ENCODE measurements at regions not wholly inside any gene's neighbourhood (a gene's known extent, or its start where the extent isn't known, plus 50 kb on each side); places are given as distances from the start of the nearest gene placed in this dataset.
"Not testable (repeated sequence)": the region's sequence is repeated elsewhere in the genome, so short reads cannot be mapped to it uniquely, and the experiment has no call there.

DNA sequence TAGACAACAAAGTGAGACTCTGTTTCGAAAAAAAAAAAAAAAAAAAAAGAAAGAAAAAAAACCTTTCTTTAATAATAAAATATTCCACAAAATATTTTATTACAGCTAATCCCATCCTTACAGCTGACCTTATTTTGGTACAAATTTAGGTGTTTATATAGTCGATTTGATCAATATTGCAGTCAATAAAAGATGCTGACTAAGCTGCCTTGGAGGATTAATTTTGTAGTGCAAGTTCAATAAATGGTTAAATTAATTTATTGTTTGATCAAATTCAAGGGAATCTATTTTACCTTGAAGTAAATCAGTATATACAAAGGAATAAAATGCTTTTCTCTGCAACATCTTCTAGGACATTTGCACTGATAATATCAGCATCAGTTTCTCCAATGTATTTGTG lies 1764.3 kb downstream of the NCAM2 start:
- ChIA-PET CTCF (no interaction called here), POLR2A (no interaction called here)
- Mint-ChIP-seq H3K36me3 (ENCODE audit: low read depth) (no peaks in the 10 kb centered on the region), H3K4me3 (no peak overlapping the region), H3K9me3 (no peaks in the 10 kb centered on the region), H3K27me3 (no peaks in the 10 kb centered on the region), H3K4me1 (no peaks in the 10 kb centered on the region), H3K27ac (no peak overlapping the region)
- no peak for DNase-seq

DNA sequence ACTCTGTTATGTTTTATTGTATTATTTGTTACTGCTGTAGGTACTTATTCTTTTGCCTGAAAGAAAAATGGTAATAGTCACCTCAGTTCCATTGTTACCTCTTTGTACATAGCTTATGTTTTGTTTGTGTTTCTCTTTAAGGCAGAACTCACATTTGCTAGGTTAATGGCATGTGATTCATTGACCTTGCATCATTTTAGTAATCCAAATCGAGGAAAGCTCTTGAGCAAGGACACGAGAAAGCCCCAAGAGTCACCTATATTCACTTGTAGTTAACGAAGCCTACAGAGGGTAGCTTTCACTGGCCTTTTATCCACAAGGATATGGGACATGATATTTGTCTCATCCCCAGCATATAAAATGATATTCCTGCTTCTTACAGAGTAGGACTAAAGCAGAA lies 1765.2 kb downstream of the NCAM2 start:
- Mint-ChIP-seq H3K9me3 (no peaks in the 10 kb centered on the region), H3K27ac (no peak overlapping the region), H3K27me3 (no peaks in the 10 kb centered on the region), H3K4me1 (no peaks in the 10 kb centered on the region), H3K36me3 (ENCODE audit: low read depth) (no peaks in the 10 kb centered on the region), H3K4me3 (no peak overlapping the region)
- POLR2A ChIA-PET, result no interaction called here
- CTCF ChIA-PET, result no interaction called here
- DNase-seq, result no peak

DNA sequence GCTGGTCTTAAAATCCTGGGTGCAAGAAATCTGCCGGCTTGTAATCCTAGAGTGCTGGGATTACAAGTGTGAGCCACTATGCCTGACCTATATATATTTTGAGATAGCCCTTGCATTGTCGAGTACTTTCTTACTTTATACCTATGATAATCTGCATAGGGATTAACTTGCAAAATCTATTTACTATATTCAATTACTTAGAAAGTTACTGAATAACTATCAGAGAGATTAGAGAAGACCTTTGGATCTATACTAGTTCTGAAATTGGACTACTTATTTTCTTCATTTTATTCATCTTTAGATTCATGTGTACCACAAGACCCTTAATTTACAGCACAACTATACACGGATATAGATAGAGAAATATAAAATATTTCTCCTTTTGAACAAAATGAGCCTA lies 1766.0 kb downstream of the NCAM2 start:
- Mint-ChIP-seq H3K4me3 (no peak overlapping the region), H3K27ac (no peak overlapping the region), H3K36me3 (ENCODE audit: low read depth) (no peaks in the 10 kb centered on the region), H3K4me1 (no peaks in the 10 kb centered on the region), H3K9me3 (no peaks in the 10 kb centered on the region), H3K27me3 (no peaks in the 10 kb centered on the region)
- ChIA-PET CTCF (no interaction called here), POLR2A (no interaction called here)
- no peak for DNase-seq

DNA sequence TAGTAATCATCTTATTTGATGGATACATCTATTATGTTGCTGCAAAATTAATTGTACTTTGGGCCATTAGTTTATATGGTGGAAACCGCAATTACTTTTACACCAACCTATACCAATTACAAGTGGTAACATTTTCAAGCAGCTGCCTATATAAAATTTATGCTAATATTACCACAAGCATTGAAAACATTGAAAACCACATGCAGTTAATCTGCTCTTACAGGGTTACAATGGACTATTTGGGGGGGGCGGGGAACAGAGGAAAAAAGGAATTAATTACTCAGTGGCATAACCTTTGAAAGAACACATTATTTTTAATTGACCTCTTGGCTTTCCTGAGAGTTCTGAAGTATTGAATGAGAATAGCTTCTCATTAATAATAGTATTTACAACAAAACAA lies 1793.2 kb downstream of the NCAM2 start:
- H3K36me3 Mint-ChIP-seq (ENCODE audit: low read depth), result no peaks in the 10 kb centered on the region
- H3K27ac Mint-ChIP-seq, result no peak overlapping the region
- H3K27me3 Mint-ChIP-seq, result no peaks in the 10 kb centered on the region
- H3K9me3 Mint-ChIP-seq, result no peaks in the 10 kb centered on the region
- ChIA-PET POLR2A (no interaction called here), CTCF (interaction anchor here (1.2 kb wide), 1 partner anchor 1178 kb away, joined by 3 read pairs; no protein-coding TSS in a partner anchor)
- H3K4me3 Mint-ChIP-seq, result no peak overlapping the region
- DNase-seq, result no peak
- no peaks in the 10 kb centered on the region for H3K4me1 Mint-ChIP-seq

DNA sequence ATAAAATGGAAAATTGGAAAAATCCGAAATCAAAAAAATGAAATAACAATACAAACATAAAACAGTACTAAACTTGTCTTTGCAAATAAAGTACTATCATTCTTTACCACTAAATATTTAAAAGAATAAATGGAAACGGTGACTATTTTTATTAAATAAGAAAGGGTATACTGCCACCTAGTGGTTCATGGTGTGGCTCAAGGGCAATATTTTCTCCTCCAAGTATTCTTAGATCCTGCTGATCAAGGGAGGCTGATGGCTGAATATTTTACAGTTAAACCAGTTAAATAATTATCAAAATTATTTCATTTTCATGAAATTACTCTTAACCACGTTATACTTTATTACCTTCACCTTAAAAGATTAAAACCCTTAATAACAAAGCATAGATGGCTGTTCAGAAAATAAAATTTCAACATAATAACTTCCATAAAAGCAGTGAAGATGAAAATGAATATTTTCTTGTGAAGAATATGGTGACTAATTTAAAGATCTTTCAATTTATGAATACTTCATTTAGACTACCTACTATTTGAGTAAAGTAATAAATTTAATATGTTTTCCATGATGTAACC lies 1793.9 kb downstream of the NCAM2 start:
- H3K4me3 Mint-ChIP-seq, result no peak overlapping the region
- ChIA-PET CTCF (interaction anchor here (1.2 kb wide), 1 partner anchor 1177 kb away, joined by 3 read pairs; no protein-coding TSS in a partner anchor), POLR2A (no interaction called here)
- H3K4me1 Mint-ChIP-seq, result no peaks in the 10 kb centered on the region
- H3K36me3 Mint-ChIP-seq (ENCODE audit: low read depth), result no peaks in the 10 kb centered on the region
- H3K27me3 Mint-ChIP-seq, result no peaks in the 10 kb centered on the region
- no peak overlapping the region for H3K27ac Mint-ChIP-seq
- H3K9me3 Mint-ChIP-seq, result no peaks in the 10 kb centered on the region
- DNase-seq, result no peak

DNA sequence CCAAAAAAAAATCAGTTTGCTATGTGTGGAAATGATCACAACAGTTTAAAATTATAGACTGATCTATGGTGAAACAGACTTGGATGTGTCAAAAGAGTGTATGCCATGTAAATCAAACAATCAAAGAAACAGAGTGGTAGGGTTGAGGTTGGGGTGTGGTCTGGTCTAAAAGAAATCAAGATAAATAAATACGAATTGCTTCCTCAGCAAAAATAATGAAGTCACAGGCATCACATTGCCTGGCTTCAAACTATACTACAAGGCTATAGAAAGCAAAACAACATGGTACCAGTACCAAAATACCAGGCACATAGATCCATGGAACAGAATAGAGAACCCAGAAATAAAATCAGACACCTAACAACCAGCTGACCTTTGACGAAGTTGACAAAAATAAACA lies 1796.9 kb downstream of the NCAM2 start:
- Mint-ChIP-seq H3K9me3 (no peaks in the 10 kb centered on the region), H3K4me3 (no peak overlapping the region), H3K36me3 (ENCODE audit: low read depth) (no peaks in the 10 kb centered on the region), H3K27me3 (no peaks in the 10 kb centered on the region), H3K27ac (no peak overlapping the region), H3K4me1 (no peaks in the 10 kb centered on the region)
- DNase-seq, result no peak
- ChIA-PET CTCF (no interaction called here), POLR2A (no interaction called here)

DNA sequence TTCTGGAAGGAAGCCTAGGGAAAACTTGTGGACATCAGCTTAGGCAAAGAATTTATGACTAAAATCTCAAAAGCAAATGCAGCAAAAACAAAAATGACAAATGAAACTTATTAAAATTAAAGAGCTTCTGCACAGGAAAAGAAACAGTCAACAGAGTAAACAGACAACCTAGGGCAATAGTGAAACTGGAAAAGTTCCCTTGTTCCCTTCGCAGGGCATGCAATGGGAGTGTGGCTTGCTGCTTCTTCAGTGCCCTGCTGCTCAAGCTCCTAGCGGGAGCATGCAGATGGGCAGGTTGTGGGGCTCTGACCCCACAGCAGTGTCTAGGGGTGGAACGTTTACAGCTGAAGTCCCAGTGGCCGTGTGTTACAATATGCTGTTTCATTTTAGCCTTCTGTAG lies 1797.4 kb downstream of the NCAM2 start:
- CTCF ChIA-PET, result no interaction called here
- H3K27me3 Mint-ChIP-seq, result no peaks in the 10 kb centered on the region
- H3K4me3 Mint-ChIP-seq, result no peak overlapping the region
- H3K36me3 Mint-ChIP-seq (ENCODE audit: low read depth), result no peaks in the 10 kb centered on the region
- no peak overlapping the region for H3K27ac Mint-ChIP-seq
- POLR2A ChIA-PET, result no interaction called here
- DNase-seq, result no peak
- H3K9me3 Mint-ChIP-seq, result no peaks in the 10 kb centered on the region
- H3K4me1 Mint-ChIP-seq, result no peaks in the 10 kb centered on the region

DNA sequence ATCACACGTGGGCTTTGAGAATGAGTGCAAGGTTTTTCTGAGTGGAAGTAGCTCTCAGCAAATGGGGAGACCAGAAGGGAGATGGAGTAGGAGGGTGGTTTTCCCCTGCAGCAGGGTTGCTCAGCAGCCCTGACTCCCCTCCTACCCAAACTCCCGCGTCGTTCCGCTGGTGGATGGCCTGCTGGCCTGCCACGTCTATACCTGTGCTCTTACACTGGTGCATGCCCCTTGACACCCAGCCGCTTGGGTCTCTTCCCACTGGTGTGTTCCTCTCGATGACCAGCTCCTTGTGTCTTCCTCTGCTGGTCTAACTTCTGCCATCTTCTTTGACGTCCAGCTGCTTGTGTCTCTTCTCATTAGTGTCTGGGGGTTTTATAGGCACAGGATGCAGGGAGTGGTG lies 1797.9 kb downstream of the NCAM2 start:
- H3K27me3 Mint-ChIP-seq, result no peaks in the 10 kb centered on the region
- DNase-seq, result no peak
- no peak overlapping the region for H3K27ac Mint-ChIP-seq
- H3K9me3 Mint-ChIP-seq, result no peaks in the 10 kb centered on the region
- no peak overlapping the region for H3K4me3 Mint-ChIP-seq
- ChIA-PET POLR2A (no interaction called here), CTCF (no interaction called here)
- no peaks in the 10 kb centered on the region for H3K36me3 Mint-ChIP-seq (ENCODE audit: low read depth)
- H3K4me1 Mint-ChIP-seq, result no peaks in the 10 kb centered on the region

DNA sequence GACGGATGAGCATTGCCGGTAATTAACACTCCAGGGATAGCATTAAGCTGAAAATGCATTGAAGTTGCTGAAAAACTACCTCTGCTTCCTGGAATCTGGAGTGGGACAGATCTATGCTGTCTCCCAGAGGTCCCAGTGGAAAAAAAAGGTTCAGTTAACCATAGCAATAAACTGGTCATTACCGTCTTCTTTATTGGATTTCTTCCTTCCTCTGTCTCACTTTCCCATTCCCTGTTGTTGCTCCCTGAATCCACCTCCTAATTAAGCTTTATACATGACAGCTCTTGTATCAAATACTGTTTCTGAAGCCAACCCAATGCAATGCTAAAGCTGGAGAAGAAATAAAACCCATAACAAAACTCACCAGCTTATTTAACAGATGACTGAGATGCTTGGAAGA lies 1805.9 kb downstream of the NCAM2 start:
- Mint-ChIP-seq H3K4me1 (no peaks in the 10 kb centered on the region), H3K9me3 (no peaks in the 10 kb centered on the region), H3K27me3 (no peaks in the 10 kb centered on the region), H3K27ac (no peak overlapping the region), H3K36me3 (ENCODE audit: low read depth) (no peaks in the 10 kb centered on the region), H3K4me3 (no peak overlapping the region)
- no peak for DNase-seq
- POLR2A ChIA-PET, result no interaction called here
- CTCF ChIA-PET, result no interaction called here

DNA sequence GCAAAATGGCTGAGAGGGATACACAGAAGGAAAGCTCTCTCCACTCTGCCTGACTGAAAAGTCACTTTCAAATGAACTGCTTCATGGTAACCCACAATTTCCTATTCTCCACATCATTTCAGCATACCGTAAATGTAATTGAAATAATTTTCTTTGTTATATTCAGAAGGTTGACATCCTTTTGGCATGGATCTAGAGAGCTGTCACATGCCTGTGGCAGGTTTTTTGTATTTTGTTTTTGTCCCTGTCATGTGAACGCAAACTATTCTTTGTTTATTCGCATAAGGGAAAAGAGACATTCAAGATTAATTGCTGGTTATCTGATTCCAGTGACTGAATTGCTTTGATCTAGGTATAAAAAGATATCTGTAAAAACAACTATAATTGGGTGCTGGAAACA lies 1808.1 kb downstream of the NCAM2 start:
- Mint-ChIP-seq H3K36me3 (ENCODE audit: low read depth) (no peaks in the 10 kb centered on the region), H3K27ac (no peak overlapping the region), H3K9me3 (no peaks in the 10 kb centered on the region), H3K27me3 (no peaks in the 10 kb centered on the region), H3K4me1 (no peaks in the 10 kb centered on the region), H3K4me3 (no peak overlapping the region)
- DNase-seq, result no peak
- ChIA-PET POLR2A (no interaction called here), CTCF (no interaction called here)

DNA sequence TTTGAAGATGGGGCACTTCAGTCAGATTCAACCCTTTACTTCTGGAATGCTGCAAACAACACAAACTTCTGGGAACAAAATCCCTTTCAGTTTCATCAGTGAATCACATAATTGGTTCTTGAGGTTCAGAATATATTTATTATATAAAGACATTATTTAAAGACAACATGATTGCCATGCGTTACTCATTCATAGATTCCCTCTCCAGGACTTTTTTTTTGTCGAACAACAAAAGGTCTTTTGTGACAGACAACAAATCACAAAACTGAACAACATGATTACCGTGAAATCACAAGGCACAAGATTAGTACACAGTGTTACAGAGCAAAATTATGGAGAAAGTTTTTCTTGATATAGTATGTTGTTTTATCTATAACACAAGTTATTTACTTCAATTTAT lies 1815.0 kb downstream of the NCAM2 start:
- H3K27me3 Mint-ChIP-seq, result no peaks in the 10 kb centered on the region
- ChIA-PET POLR2A (no interaction called here), CTCF (no interaction called here)
- DNase-seq, result no peak
- H3K36me3 Mint-ChIP-seq (ENCODE audit: low read depth), result no peaks in the 10 kb centered on the region
- H3K4me3 Mint-ChIP-seq, result no peak overlapping the region
- H3K4me1 Mint-ChIP-seq, result no peaks in the 10 kb centered on the region
- no peak overlapping the region for H3K27ac Mint-ChIP-seq
- no peaks in the 10 kb centered on the region for H3K9me3 Mint-ChIP-seq

DNA sequence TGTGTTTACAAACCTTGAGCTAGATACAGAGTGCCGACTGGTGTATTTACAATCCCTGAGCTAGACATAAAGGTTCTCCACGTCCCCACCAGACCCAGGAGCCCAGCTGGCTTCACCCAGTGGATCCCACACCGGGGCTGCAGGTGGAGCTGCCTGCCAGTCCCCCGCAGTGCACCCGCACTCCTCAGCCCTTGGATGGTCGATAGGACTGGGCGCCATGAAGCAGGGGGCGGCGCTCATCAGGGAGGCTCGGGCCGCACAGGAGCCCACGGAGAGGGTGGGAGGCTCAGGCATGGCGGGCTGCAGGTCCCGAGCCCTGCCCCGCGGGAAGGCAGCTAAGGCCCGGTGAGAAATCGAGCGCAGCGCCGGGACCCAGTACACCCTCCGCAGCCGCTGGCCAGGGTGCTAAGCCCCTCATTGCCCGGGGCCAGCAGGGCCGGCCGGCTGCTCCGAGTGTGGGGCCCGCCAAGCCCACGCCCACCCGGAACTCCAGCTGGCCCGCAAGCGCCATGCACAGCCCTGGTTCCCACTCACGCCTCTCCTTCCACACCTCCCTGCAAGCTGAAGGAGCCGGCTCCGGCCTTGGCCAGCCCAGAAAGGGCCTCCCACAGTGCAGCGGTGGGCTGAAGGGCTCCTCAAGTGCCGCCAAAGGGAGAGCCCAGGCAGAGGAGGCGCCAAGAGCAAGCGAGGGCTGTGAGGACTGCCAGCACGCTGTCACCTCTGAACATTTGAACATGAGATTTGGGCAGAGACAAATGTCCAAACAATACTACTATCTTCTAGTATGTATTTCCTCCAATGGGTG lies 1820.7 kb downstream of the NCAM2 start:
- H3K36me3 Mint-ChIP-seq (ENCODE audit: low read depth); H3K4me3 Mint-ChIP-seq; DNase-seq; H3K9me3 Mint-ChIP-seq; H3K4me1 Mint-ChIP-seq; H3K27ac Mint-ChIP-seq; POLR2A ChIA-PET; CTCF ChIA-PET; H3K27me3 Mint-ChIP-seq: not testable (repeated sequence)

DNA sequence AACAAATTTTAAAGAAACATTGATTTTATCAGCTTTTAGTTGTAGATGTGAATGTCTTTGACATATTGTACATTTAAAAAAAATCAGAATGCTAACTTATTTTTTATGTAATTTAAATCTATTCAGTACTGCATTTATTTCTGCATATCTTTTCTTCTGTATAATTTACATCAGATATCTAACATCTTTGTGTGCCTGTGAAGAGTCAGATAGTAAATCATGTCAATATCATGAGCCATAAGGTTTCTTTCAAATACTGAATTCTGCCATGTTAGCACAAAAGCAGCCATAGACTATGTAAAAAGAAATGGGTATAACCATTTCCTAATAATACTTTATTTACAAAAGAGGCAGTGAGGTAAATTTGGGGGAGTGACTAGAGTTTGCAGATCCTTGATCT lies 1829.2 kb downstream of the NCAM2 start:
- H3K27ac Mint-ChIP-seq, result no peak overlapping the region
- no peaks in the 10 kb centered on the region for H3K36me3 Mint-ChIP-seq (ENCODE audit: low read depth)
- no peaks in the 10 kb centered on the region for H3K27me3 Mint-ChIP-seq
- H3K4me1 Mint-ChIP-seq, result no peaks in the 10 kb centered on the region
- POLR2A ChIA-PET, result no interaction called here
- peaks cover 14% of the 10 kb centered on the region for H3K9me3 Mint-ChIP-seq
- DNase-seq, result no peak
- H3K4me3 Mint-ChIP-seq, result no peak overlapping the region
- CTCF ChIA-PET, result no interaction called here

DNA sequence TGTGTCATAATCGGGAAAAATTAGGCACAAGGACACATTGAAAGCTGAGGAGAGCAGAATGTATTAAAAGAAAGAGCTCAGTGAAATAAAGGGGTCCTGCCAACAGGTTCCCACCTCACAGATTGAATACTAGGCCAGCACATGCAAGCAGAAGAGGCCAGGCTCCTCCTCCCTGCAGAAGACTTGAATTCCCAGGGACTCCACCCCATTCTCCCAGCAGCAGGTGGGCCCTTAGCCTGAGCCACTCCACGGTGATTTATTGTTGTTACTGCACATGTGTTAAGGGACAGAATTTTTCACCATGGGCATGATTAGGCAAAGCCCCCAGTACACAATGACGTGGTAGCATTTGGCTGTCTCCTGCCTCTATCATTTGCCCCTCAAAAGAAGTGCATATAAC lies 1844.7 kb downstream of the NCAM2 start:
- Mint-ChIP-seq H3K9me3 (peaks cover 10% of the 10 kb centered on the region), H3K4me1 (no peaks in the 10 kb centered on the region), H3K27me3 (no peaks in the 10 kb centered on the region), H3K36me3 (ENCODE audit: low read depth) (no peaks in the 10 kb centered on the region), H3K4me3 (no peak overlapping the region), H3K27ac (no peak overlapping the region)
- CTCF ChIA-PET, result no interaction called here
- POLR2A ChIA-PET, result no interaction called here
- no peak for DNase-seq

All from activated CD4-positive, alpha-beta memory T cell treated with anti-CD3 and anti-CD28 coated beads, Interleukin-2, amount 10 ng/mL, durations not matched to agents 7 days and 5 days (primary cell).